ENCODE measurements at regions not wholly inside any gene's neighbourhood (a gene's known extent, or its start where the extent isn't known, plus 50 kb on each side); places are given as distances from the start of the nearest gene placed in this dataset.

DNA sequence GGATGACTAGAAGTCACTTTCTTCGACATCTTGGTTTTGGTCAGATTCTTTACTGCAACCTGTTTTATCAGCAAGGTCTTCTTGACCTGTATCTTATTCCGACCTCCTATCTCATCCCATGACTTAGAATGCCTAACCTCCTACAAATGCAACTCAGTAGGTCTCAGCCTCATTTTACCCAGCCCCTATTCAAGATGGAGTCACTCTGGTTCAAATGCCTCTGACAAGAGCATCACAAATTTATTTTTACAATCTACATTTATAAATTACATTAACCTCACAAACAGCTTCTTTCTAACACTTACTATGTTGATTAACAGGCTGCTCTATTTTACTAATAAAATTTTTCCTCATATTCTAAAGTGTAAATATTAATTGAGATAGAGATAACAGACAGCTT, 867.0 kb upstream of the CNTN5 start:
- no peak for DNase-seq (ENCODE audit: low spot score)
- H3K4me3 ChIP-seq: no peak overlapping the region
- TF ChIP-seq EZH2 (IDR thresholded peaks at IDR 0.05): no peak
- peaks cover 9% of the 10 kb centered on the region for H3K9me3 Mint-ChIP-seq
- H3K27ac Mint-ChIP-seq: no peak overlapping the region
- H2AFZ ChIP-seq (replicated peaks): no peak overlapping the region
- no peaks in the 10 kb centered on the region for H4K20me1 ChIP-seq (ENCODE audit: low read depth)
- no peak overlapping the region for H3K4me2 ChIP-seq
- H3K27ac ChIP-seq: no peak overlapping the region
- H3F3A ChIP-seq (ENCODE audit: low read depth): no peaks in the 10 kb centered on the region
- no peaks in the 10 kb centered on the region for H3K36me3 Mint-ChIP-seq
- H3K4me1 ChIP-seq: no peaks in the 10 kb centered on the region
- H3K9me3 ChIP-seq (ENCODE audit: low read depth): no peaks in the 10 kb centered on the region
- H3K36me3 ChIP-seq: no peaks in the 10 kb centered on the region
- no peaks in the 10 kb centered on the region for H3K27me3 Mint-ChIP-seq (ENCODE audit: insufficient read depth, low read depth)
- H3K4me3 Mint-ChIP-seq: no peak overlapping the region
- H3K9ac ChIP-seq: no peak overlapping the region
- H3K4me1 Mint-ChIP-seq: peaks cover 5% of the 10 kb centered on the region
- H3K27me3 ChIP-seq: no peaks in the 10 kb centered on the region
- no peaks in the 10 kb centered on the region for H3K79me2 ChIP-seq (ENCODE audit: low read depth)

DNA sequence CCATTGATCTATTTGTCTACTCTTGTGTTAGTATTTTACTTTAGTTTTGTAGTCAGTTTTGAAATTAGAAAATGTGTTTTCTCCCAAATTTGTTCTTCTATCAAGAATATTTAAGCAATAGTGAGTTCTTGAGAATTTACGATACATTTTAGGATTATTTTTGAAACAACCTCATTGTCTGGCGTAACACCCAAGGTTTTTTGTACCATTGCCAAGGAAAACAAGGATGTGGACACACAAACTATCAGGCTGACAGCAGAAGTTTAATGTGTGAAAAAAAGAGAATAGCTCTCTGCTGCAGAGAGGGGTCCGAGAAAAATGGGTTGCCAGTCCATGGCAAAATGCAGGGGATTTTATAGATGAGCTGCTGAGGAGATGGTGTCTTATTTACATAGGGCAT, 865.1 kb upstream of the CNTN5 start:
- Histone ChIP-seq H3F3A (ENCODE audit: low read depth) (no peaks in the 10 kb centered on the region), H3K9me3 (ENCODE audit: low read depth) (no peaks in the 10 kb centered on the region), H3K9ac (no peak overlapping the region), H3K4me3 (no peak overlapping the region), H3K4me2 (no peak overlapping the region), H3K4me1 (no peaks in the 10 kb centered on the region), H4K20me1 (ENCODE audit: low read depth) (no peaks in the 10 kb centered on the region), H3K27ac (no peak overlapping the region), H3K36me3 (no peaks in the 10 kb centered on the region), H3K27me3 (no peaks in the 10 kb centered on the region), H2AFZ (replicated peaks) (no peak overlapping the region), H3K79me2 (ENCODE audit: low read depth) (no peaks in the 10 kb centered on the region)
- Mint-ChIP-seq H3K4me3 (no peak overlapping the region), H3K27me3 (ENCODE audit: insufficient read depth, low read depth) (no peaks in the 10 kb centered on the region), H3K36me3 (no peaks in the 10 kb centered on the region), H3K27ac (no peak overlapping the region), H3K9me3 (peaks cover 11% of the 10 kb centered on the region), H3K4me1 (peaks cover 3% of the 10 kb centered on the region)
- DNase-seq (ENCODE audit: low spot score): no peak
- TF ChIP-seq EZH2 (IDR thresholded peaks at IDR 0.05) (no peak), EZH2phosphoT487 (IDR thresholded peaks at IDR 0.05) (no peak)

DNA sequence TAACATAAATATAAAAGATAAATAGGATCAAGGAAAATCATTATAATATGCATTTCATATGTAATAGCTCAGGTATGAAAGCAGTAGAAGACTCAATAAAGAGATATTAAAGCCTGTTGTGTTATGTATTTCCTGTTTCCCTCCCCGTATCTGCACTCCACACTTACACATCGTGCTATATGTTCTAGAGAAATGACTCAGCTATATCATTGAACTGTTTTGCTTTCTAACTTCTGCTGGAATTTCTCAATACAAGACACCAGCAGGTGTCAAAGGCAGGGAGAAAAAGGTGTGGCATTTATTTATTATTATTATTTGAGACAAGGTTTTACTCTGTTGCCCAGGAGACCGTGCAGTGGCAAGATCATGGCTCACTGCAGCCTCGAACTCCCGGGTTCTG, 842.8 kb upstream of the CNTN5 start:
- Mint-ChIP-seq H3K9me3 (no peaks in the 10 kb centered on the region), H3K4me3 (no peak overlapping the region), H3K36me3 (no peaks in the 10 kb centered on the region), H3K4me1 (peaks cover 3% of the 10 kb centered on the region), H3K27ac (no peak overlapping the region), H3K27me3 (ENCODE audit: insufficient read depth, low read depth) (no peaks in the 10 kb centered on the region)
- Histone ChIP-seq H3K27ac (no peak overlapping the region), H3K9ac (no peak overlapping the region), H3K9me3 (ENCODE audit: low read depth) (no peaks in the 10 kb centered on the region), H3K4me1 (peaks cover 3% of the 10 kb centered on the region), H3F3A (ENCODE audit: low read depth) (no peaks in the 10 kb centered on the region), H3K4me3 (no peak overlapping the region), H4K20me1 (ENCODE audit: low read depth) (no peaks in the 10 kb centered on the region), H3K36me3 (no peaks in the 10 kb centered on the region), H3K4me2 (no peak overlapping the region), H3K27me3 (no peaks in the 10 kb centered on the region), H3K79me2 (ENCODE audit: low read depth) (no peaks in the 10 kb centered on the region), H2AFZ (replicated peaks) (no peak overlapping the region)
- DNase-seq (ENCODE audit: low spot score): no peak
- TF ChIP-seq EZH2 (IDR thresholded peaks at IDR 0.05) (no peak), EZH2phosphoT487 (IDR thresholded peaks at IDR 0.05) (no peak)
- TF ChIP-seq, protein P1, sequence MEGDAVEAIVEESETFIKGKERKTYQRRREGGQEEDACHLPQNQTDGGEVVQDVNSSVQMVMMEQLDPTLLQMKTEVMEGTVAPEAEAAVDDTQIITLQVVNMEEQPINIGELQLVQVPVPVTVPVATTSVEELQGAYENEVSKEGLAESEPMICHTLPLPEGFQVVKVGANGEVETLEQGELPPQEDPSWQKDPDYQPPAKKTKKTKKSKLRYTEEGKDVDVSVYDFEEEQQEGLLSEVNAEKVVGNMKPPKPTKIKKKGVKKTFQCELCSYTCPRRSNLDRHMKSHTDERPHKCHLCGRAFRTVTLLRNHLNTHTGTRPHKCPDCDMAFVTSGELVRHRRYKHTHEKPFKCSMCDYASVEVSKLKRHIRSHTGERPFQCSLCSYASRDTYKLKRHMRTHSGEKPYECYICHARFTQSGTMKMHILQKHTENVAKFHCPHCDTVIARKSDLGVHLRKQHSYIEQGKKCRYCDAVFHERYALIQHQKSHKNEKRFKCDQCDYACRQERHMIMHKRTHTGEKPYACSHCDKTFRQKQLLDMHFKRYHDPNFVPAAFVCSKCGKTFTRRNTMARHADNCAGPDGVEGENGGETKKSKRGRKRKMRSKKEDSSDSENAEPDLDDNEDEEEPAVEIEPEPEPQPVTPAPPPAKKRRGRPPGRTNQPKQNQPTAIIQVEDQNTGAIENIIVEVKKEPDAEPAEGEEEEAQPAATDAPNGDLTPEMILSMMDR (IDR thresholded peaks at IDR 0.05): no peak

DNA sequence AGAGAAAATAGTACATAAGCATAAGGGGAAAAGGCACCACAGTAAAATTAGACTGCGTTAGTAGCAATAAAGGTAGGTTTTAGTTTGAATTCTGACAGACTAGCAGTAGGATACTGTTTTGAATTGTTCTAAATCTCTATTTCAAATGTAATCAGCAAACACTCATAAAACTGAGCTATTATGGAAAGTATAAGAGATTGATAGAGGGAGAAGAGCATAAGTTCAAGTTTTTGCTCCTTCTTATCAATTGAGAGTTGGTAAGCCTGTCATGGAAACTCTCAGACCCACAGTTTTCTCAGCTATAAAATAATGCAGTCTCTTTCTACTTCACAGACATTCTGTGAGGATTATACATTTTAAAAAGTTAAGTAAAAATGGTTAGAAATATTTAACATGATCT, 840.2 kb upstream of the CNTN5 start:
- Histone ChIP-seq H3K79me2 (ENCODE audit: low read depth) (no peaks in the 10 kb centered on the region), H3K27me3 (no peaks in the 10 kb centered on the region), H3K36me3 (no peaks in the 10 kb centered on the region), H3K9me3 (ENCODE audit: low read depth) (no peaks in the 10 kb centered on the region), H3K4me3 (no peak overlapping the region), H3K9ac (no peak overlapping the region), H3K4me2 (no peak overlapping the region), H3F3A (ENCODE audit: low read depth) (no peaks in the 10 kb centered on the region), H4K20me1 (ENCODE audit: low read depth) (no peaks in the 10 kb centered on the region), H3K4me1 (no peaks in the 10 kb centered on the region), H3K27ac (no peak overlapping the region), H2AFZ (replicated peaks) (no peak overlapping the region)
- Mint-ChIP-seq H3K4me3 (no peak overlapping the region), H3K27me3 (ENCODE audit: insufficient read depth, low read depth) (no peaks in the 10 kb centered on the region), H3K4me1 (peaks cover 3% of the 10 kb centered on the region), H3K27ac (no peak overlapping the region), H3K36me3 (no peaks in the 10 kb centered on the region), H3K9me3 (no peaks in the 10 kb centered on the region)
- DNase-seq (ENCODE audit: low spot score): no peak
- TF ChIP-seq, protein P1 (IDR thresholded peaks at IDR 0.05): no peak
- TF ChIP-seq EZH2phosphoT487 (IDR thresholded peaks at IDR 0.05) (no peak), EZH2 (IDR thresholded peaks at IDR 0.05) (no peak)
